HAP-1 (cell line): ENCODE measurements at regions not wholly inside any gene's neighbourhood (a gene's known extent, or its start where the extent isn't known, plus 50 kb on each side); places are given as distances from the start of the nearest gene placed in this dataset.

ENCODE experiments used
- DNase-seq, 2 experiments: peaks; one replicate each; pipeline ENCODE4 v3.0.0-alpha.2; 2016 to 2020; ENCODE audit warnings: low spot score in 2 of 2
- H3K27me3 ChIP-seq: fragments of 250-450 bp; sonication (Bioruptor Pico); 2 replicates; pipeline ENCODE4 v1.5.1; 2020; ENCODE audit warnings: low read depth, mild to moderate bottlenecking, moderate library complexity
- H3K36me3 ChIP-seq: fragments of 250-450 bp; sonication (Bioruptor Pico); replicated peaks from 2 replicates; pipeline ENCODE4 v1.5.1; 2020; ENCODE audit warnings: mild to moderate bottlenecking
- H3K4me1 ChIP-seq: fragments of 250-450 bp; sonication (Bioruptor Pico); 2 replicates; pipeline ENCODE4 v1.5.1; 2020; ENCODE audit warnings: mild to moderate bottlenecking
- H3K4me3 ChIP-seq: fragments of 250-450 bp; sonication (Bioruptor Pico); 2 replicates; pipeline ENCODE4 v1.5.1; 2020; ENCODE audit warnings: mild to moderate bottlenecking, moderate library complexity
- H3K9me3 ChIP-seq: fragments of 250-450 bp; sonication (Bioruptor Pico); 2 replicates; pipeline ENCODE4 v1.5.1; 2020; ENCODE audit warnings: mild to moderate bottlenecking, moderate library complexity
- in situ Hi-C: fragments of 300-500 bp; cut with MboI; formaldehyde crosslinking; loops from 3 replicates; pipeline ENCODE4 v1.14.3; 2020; ENCODE audit warnings: low sequenced_read_pairs, inconsistent platforms, mixed read lengths

DNA sequence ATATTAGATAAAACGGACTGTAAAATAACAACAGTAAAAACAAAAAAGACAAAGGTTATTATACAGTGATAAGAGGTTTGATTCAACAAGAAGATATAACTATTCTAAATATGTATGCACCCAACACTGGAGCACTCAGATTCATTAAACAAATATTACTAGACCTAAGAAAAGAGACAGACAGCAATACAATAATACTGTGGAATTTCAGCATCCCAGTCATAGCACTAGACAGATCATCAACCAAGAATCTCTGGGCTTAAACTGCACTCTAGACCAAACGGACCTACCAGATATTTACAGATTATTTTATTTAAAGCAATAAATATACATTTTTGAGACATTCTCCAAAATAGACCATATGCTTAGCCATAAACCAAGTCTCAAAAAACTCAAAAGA is 263.8 kb downstream of the C6orf118 start:
- no peaks in the 10 kb centered on the region for H3K9me3 ChIP-seq
- H3K4me3 ChIP-seq, result no peak overlapping the region
- no peaks in the 10 kb centered on the region for H3K4me1 ChIP-seq
- in situ Hi-C loops, result no loop called here
- H3K27me3 ChIP-seq, result no peaks in the 10 kb centered on the region
- no peaks in the 10 kb centered on the region for H3K36me3 ChIP-seq
- no peak for DNase-seq

DNA sequence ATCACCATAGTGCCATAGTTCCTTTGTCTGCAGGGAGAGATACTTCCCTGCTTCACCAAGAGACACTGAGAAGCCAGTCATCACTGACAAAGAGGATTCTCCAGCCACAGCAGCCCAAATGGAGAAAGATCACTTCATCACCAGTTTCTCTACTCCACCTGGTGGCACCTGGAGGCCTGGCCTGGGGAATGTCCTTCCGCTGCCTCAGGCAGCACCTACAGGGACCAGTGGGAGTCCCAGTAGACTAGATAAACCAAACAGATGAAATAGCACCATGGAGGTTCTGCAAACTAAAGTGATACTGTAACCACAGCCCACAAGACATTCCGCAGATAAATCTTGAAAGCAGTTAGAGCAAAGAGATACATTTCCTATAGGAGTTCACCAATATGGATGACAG is 266.5 kb downstream of the C6orf118 start:
- in situ Hi-C loops, result no loop called here
- no peak for DNase-seq
- Histone ChIP-seq H3K4me1 (no peaks in the 10 kb centered on the region), H3K36me3 (no peaks in the 10 kb centered on the region), H3K27me3 (no peaks in the 10 kb centered on the region), H3K4me3 (no peak overlapping the region), H3K9me3 (no peaks in the 10 kb centered on the region)

DNA sequence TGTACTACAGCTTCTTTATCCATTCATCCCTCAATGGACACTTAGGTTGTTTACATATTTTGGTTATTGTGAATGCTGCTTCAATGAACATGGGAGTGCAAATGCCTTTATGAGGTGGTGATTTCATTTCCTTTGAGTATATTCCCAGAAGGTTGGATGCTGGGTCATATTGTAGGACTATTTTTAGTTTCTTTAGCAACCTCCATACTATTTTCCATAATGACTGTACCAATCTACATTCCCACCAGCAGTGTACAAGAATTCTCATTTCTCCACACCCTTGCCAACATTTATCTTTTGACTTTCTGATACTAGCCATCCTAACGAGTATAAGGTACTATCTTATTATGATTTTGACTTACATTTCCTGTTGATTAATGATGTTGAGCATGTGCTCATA is 269.0 kb downstream of the C6orf118 start:
- DNase-seq, result no peak
- Histone ChIP-seq H3K27me3 (no peaks in the 10 kb centered on the region), H3K9me3 (no peaks in the 10 kb centered on the region), H3K4me3 (no peak overlapping the region), H3K4me1 (no peaks in the 10 kb centered on the region), H3K36me3 (no peaks in the 10 kb centered on the region)
- in situ Hi-C loops, result no loop called here

- Histone ChIP-seq H3K36me3 (no peaks in the 10 kb centered on the region), H3K4me3 (no peak overlapping the region), H3K9me3 (no peaks in the 10 kb centered on the region), H3K27me3 (no peaks in the 10 kb centered on the region), H3K4me1 (no peaks in the 10 kb centered on the region)
- in situ Hi-C loops, result no loop called here
- DNase-seq, result no peak
Measured at GRCh38 chr6:165034271-165034741, 275.1 kb downstream of the C6orf118 start.

DNA sequence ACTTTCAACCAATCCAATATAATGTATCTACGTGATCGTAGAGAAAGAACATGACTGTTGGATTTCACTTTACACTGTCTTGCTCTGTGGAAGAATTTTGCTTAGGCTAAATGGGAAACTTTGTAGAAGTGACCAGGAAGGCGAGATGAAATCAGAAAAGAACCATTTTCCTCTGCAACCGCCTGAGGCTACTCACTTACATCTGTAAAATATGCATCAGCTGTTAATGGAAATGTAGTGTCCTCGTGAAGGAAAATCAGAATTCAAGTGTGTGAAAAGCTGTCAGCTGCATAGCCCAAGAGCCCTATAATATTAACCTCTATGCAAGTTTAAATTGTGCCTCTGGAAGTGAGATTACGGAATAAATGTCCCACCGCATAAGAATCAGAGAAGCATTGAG is 277.9 kb downstream of the C6orf118 start:
- DNase-seq, result no peak
- Histone ChIP-seq H3K4me1 (no peaks in the 10 kb centered on the region), H3K36me3 (no peaks in the 10 kb centered on the region), H3K27me3 (no peaks in the 10 kb centered on the region), H3K4me3 (no peak overlapping the region), H3K9me3 (no peaks in the 10 kb centered on the region)
- in situ Hi-C loops, result no loop called here

GRCh38 chr6:165025040-165025439 is 284.4 kb downstream of the C6orf118 start:
- Histone ChIP-seq H3K27me3 (no peaks in the 10 kb centered on the region), H3K36me3 (no peaks in the 10 kb centered on the region), H3K9me3 (no peaks in the 10 kb centered on the region), H3K4me3 (no peak overlapping the region), H3K4me1 (no peaks in the 10 kb centered on the region)
- in situ Hi-C loops, result no loop called here
- DNase-seq, result no peak

DNA sequence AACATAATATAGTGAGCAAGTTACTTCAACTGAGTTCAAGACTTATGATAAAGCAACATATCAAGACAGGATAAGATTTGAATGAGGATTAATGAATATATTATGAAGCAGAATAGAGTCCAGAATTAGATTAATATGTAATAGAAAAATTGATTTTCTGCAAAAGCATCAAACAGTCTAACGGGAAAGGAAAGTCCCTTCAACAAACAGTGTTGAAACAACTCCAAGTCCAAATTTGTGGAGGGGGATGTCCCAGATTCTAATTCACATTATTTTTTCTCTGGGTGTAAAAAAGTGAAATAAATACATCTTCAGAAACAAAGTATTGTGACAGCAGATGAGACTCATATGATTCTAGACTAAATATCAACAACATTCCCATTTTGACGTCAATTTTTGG is 289.7 kb downstream of the C6orf118 start:
- in situ Hi-C loops, result no loop called here
- H3K27me3 ChIP-seq, result no peaks in the 10 kb centered on the region
- no peak for DNase-seq
- H3K4me1 ChIP-seq, result no peaks in the 10 kb centered on the region
- no peak overlapping the region for H3K4me3 ChIP-seq
- no peaks in the 10 kb centered on the region for H3K9me3 ChIP-seq
- no peaks in the 10 kb centered on the region for H3K36me3 ChIP-seq

DNA sequence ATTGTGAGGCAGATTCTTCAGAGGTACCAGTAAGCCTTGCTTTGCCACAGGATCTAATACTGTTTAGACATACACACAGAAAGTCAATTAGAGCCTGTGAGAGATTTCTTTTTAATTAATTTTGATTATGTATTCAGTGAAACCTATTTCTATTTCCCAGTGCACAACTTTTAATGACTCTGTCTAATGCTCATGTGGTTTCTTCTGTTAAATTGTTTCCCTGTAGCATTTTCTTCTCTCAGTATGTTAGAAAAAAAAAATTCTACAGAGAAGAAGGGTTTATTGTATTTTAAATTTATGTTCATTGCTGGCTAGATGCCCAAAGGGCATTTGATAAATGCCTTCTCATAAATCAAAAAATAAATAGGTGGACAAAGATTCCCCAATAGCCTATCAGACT is 293.7 kb downstream of the C6orf118 start:
- in situ Hi-C loops, result no loop called here
- H3K27me3 ChIP-seq, result no peaks in the 10 kb centered on the region
- no peaks in the 10 kb centered on the region for H3K9me3 ChIP-seq
- H3K4me1 ChIP-seq, result no peaks in the 10 kb centered on the region
- no peaks in the 10 kb centered on the region for H3K36me3 ChIP-seq
- no peak overlapping the region for H3K4me3 ChIP-seq
- no peak for DNase-seq

DNA sequence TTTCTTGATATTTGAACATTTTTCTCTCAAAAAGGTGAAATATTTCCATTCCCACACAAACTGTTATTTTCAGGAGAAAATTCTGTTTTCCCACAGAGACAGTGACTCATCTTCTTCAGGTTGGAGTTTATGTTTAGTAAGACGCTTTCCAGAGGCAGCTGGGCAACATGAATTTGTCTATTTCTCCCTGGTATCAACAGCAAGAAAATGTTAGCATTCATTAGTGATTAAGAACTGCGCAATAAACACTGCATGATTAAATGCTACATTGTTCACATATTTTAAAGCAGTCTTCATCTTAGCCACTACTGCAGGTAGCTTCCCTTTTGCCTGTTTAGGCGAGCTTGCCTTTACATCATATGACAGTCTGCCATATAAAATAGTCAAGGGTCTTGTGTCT is 295.7 kb downstream of the C6orf118 start:
- H3K4me1 ChIP-seq, result no peaks in the 10 kb centered on the region
- no peaks in the 10 kb centered on the region for H3K9me3 ChIP-seq
- in situ Hi-C loops, result no loop called here

DNA sequence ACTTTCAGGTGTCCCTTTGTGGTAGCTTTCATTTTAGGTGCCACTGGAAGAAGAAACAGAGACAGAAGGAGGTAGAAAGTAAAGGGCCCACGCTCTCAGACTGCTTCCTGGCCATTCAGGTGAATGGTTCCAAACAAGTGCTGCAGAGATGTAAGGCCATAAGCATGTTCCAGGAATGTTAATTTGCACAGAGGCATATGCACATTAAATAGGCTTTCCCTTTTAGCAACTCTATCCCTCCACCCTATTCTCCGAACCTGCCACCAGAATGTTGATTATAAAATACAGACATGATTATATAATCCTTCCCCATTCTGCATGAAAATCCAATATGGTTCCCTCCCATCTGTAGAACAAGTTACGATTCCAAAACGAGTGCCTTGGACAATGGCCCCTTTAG is 297.2 kb downstream of the C6orf118 start:
- Histone ChIP-seq H3K4me3 (no peak overlapping the region), H3K4me1 (no peaks in the 10 kb centered on the region), H3K27me3 (no peaks in the 10 kb centered on the region), H3K36me3 (no peaks in the 10 kb centered on the region), H3K9me3 (no peaks in the 10 kb centered on the region)
- no peak for DNase-seq
- in situ Hi-C loops, result no loop called here

More for the DNA sequence above, 295.7 kb downstream of the C6orf118 start:
- Histone ChIP-seq H3K27me3 (no peaks in the 10 kb centered on the region), H3K4me3 (no peak overlapping the region), H3K36me3 (no peaks in the 10 kb centered on the region)
- no peak for DNase-seq

DNA sequence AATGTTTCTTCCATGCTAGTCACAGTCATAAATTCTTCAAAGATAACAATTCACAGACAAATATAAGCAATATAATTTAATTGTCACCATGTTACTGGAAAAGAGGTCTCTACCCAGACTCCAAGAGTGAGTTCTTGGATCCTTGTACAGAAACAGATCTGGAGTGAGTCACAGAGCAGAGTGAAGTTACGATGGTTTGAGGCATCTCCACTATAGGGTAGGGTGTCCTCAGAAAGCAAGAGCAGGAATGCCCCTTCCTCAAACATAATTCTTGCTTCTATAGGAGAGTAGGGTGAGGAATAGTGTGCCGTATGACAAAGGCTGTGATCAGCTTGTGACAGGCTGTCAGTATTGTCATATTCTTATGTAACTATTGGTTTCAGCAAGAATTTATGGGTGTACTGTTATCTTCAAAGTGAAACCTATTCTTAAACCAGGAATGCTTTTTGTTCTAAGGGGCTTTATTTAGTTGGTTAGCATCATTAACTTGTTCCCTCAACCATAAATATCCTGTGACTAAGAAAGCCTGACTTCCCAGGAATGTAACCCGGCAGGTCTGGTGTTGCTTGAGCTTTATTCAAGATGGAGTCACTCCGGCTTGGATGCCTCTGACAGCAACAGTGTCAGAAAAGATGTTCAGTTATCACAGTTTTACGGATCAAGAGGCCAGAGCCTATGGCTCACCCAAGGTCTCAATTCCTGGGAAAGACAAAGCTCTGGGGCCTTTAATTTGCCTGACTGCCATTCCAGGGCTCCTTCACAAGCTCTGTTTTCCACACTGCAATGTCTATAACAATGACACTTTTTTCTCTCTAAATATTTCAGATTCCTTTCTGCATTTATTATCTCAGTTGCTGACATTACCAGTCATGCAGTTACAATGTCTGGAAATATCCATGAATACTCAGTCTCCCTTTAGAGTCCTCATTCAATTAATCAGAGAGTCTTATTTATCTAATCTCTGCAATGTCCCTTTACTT is 298.6 kb downstream of the C6orf118 start:
- in situ Hi-C loops, result no loop called here

DNA sequence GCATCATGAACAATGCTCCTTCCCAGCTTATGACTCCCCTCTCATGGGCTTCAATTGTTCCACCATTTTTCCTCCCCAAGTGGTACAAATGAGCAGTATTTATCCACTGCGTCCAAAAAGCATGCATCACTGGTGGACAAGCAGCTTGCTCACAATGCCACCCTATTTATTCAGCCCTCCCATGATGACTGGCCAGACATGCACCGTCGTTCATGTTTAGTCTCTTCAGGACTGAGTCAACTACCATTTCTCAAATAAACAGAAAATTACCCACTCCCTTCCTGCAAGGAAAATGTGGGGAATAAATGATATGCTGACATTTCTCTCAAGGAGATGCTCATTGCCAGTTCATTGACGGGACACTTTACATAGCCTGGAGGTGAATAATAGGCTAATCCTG is 300.4 kb downstream of the C6orf118 start:
- Histone ChIP-seq H3K36me3 (no peaks in the 10 kb centered on the region), H3K27me3 (no peaks in the 10 kb centered on the region), H3K4me3 (no peak overlapping the region), H3K9me3 (no peaks in the 10 kb centered on the region), H3K4me1 (no peaks in the 10 kb centered on the region)
- in situ Hi-C loops, result no loop called here
- DNase-seq, result no peak

More for the DNA sequence above, 298.6 kb downstream of the C6orf118 start:
- no peak for DNase-seq
- Histone ChIP-seq H3K27me3 (no peaks in the 10 kb centered on the region), H3K4me1 (no peaks in the 10 kb centered on the region), H3K4me3 (no peak overlapping the region), H3K9me3 (no peaks in the 10 kb centered on the region), H3K36me3 (no peaks in the 10 kb centered on the region)

GRCh38 chr6:165002866-165003265 is 306.5 kb downstream of the C6orf118 start:
- Histone ChIP-seq H3K36me3 (no peaks in the 10 kb centered on the region), H3K4me3 (no peak overlapping the region)
- in situ Hi-C loops, result no loop called here

DNA sequence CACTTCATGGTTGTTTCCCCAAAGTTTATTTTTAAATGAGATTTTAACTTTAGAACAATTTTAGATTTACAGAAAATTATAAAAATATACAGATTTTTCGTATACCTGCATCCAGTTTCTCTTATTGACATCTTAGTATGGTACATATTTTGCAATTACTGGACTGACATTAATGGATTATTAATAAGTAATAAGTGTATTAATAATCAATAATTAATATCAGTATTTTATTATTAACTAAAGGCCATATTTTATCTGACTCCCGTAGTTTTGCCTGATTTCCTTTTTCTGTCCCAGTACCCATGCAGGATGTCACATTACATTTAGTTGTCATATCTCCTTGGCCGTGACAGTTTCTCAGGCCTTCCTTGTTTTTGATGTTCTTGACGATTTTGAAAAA is 307.0 kb downstream of the C6orf118 start:
- DNase-seq, result no peak
- Histone ChIP-seq H3K9me3 (no peaks in the 10 kb centered on the region), H3K4me1 (no peaks in the 10 kb centered on the region), H3K36me3 (no peaks in the 10 kb centered on the region), H3K27me3 (no peaks in the 10 kb centered on the region), H3K4me3 (no peak overlapping the region)
- in situ Hi-C loops, result no loop called here

More at GRCh38 chr6:165002866-165003265, 306.5 kb downstream of the C6orf118 start:
- H3K9me3 ChIP-seq, result no peaks in the 10 kb centered on the region
- H3K27me3 ChIP-seq, result no peaks in the 10 kb centered on the region
- H3K4me1 ChIP-seq, result no peaks in the 10 kb centered on the region
- DNase-seq, result no peak
